Ovary (tissue), 7 donors: ENCODE measurements at regions not wholly inside any gene's neighbourhood (a gene's known extent, or its start where the extent isn't known, plus 50 kb on each side); places are given as distances from the start of the nearest gene placed in this dataset.

ENCODE experiments used
- DNase-seq, 5 donors: peaks; one replicate each; pipeline ENCODE4 v3.0.0-alpha.2; 2019 to 2020
- H3K27ac ChIP-seq, 2 donors: fragments of 200-600 bp; one replicate each; pipeline versions ENCODE4 v1.5.1 to v1.8.0; 2019 to 2022
- H3K27me3 ChIP-seq: fragments of 200-600 bp; one replicate; pipeline ENCODE4 v1.8.0; 2022
- H3K36me3 ChIP-seq: fragments of 200-600 bp; sonication (generic); one replicate; pipeline ENCODE4 v1.5.1; 2019
- H3K4me1 ChIP-seq: one replicate; pipeline ENCODE4 v1.8.1; 2013; ENCODE audit warnings: mild to moderate bottlenecking, moderate library complexity; ENCODE audit not compliant: insufficient read depth
- H3K4me3 ChIP-seq: fragments of 200-600 bp; sonication (generic); one replicate; pipeline ENCODE4 v1.5.1; 2017
- H3K9me3 ChIP-seq, 2 donors: fragments of 200-600 bp in 1 of 2; sonication (generic) in 1 of 2; one replicate each; pipeline versions ENCODE4 v1.5.1 to v1.8.1; 2013 to 2019; ENCODE audit warnings: mild to moderate bottlenecking in 1 of 2, moderate library complexity in 1 of 2
- CTCF ChIP-seq, 3 donors: fragments of 450-650 bp in 2 of 3; fragments of 200-600 bp in 1 of 3; IDR thresholded peaks; one replicate each; pipeline versions ENCODE4 v1.5.1 to v1.8.0; 2016 to 2022; ENCODE audit warnings: antibody characterized with exemption in 3 of 3, mild to moderate bottlenecking in 1 of 3
- EP300 ChIP-seq: sonication (generic); formaldehyde crosslinking; IDR thresholded peaks from one replicate; pipeline ENCODE4 v1.6.1; 2017; ENCODE audit warnings: antibody characterized with exemption
- POLR2A ChIP-seq: fragments of 450-650 bp; IDR thresholded peaks from one replicate; pipeline ENCODE4 v1.6.1; 2017; ENCODE audit warnings: antibody characterized with exemption, mild to moderate bottlenecking, moderate library complexity
- WGBS, 3 donors: extraction: QIAGEN DNeasy Blood & Tissue Kit in 1 of 3; methylation state at CpG; one replicate each; pipeline versions ENCODE4 v1.1.5 to v1.1.7; 2013 to 2017; 5-methylcytosine and 5-hydroxymethylcytosine counted together
- intact Hi-C, 4 donors: fragments of 100-400 bp; cut with DNase I; formaldehyde crosslinking; loops; one replicate each; pipeline versions ENCODE4 v1.11.0 to v1.15.1; 2022 to 2023
- donor health status: DM: no; HTN: no; CAD: no; lungs with moderate emphysema.
- donor health status: DM: no; HTN: no; CAD: no.
- donor health status: Bipolar disorder and iron deficiency.
- donor health status: DM: no; HTN: no; CAD: no.
- donor health status: DM: yes; HTN: yes; CAD: no.

GRCh38 chr10:132120200-132120599 is 54.5 kb downstream of the JAKMIP3 start:
- DNase-seq = peak in 1 of 5 donors; percentile 7
- H3K27me3 ChIP-seq = no peaks in the 10 kb centered on the region
- H3K27ac ChIP-seq = no peak overlapping the region
- no peaks in the 10 kb centered on the region for H3K9me3 ChIP-seq
- TF ChIP-seq CTCF (IDR thresholded peaks at IDR 0.05) = no peak
- TF ChIP-seq POLR2A = no peak
- H3K4me1 ChIP-seq = no peaks in the 10 kb centered on the region
- H3K4me3 ChIP-seq = no peak overlapping the region
- intact Hi-C loops = no loop called here
- 75 to 80% (median 79%) methylated on average over 7 of the region's 7 CpGs for WGBS, 3 donors
- H3K36me3 ChIP-seq = no peaks in the 10 kb centered on the region

- intact Hi-C loops = no loop called here
- no peaks in the 10 kb centered on the region for H3K9me3 ChIP-seq
- DNase-seq = peak in 1 of 5 donors; percentile 5
- 82 to 86% (median 83%) methylated on average over 25 of the region's 25 CpGs for WGBS, 3 donors
- H3K4me3 ChIP-seq = no peak overlapping the region
- no peaks in the 10 kb centered on the region for H3K4me1 ChIP-seq
- TF ChIP-seq EP300 = no peak
- no peak for TF ChIP-seq CTCF (IDR thresholded peaks at IDR 0.05)
- H3K27me3 ChIP-seq = no peaks in the 10 kb centered on the region
- no peak overlapping the region for H3K27ac ChIP-seq
- H3K36me3 ChIP-seq = no peaks in the 10 kb centered on the region
Measured at GRCh38 chr10:132120734-132121510, 55.2 kb downstream of the JAKMIP3 start.

- WGBS, 3 donors = 83 to 93% (median 92%) methylated on average over 12 of the region's 12 CpGs
- DNase-seq = peak in 1 of 5 donors; percentile 11
- intact Hi-C loops = no loop called here
Measured at GRCh38 chr10:132121511-132121830, 55.7 kb downstream of the JAKMIP3 start.

GRCh38 chr10:132122097-132122861 is 56.5 kb downstream of the JAKMIP3 start:
- no peak for TF ChIP-seq CTCF (IDR thresholded peaks at IDR 0.05)
- no peak for TF ChIP-seq EP300
- no peak for TF ChIP-seq POLR2A
- no peaks in the 10 kb centered on the region for H3K36me3 ChIP-seq
- DNase-seq = peak in 1 of 5 donors; percentile 7
- intact Hi-C loops = no loop called here
- no peak overlapping the region for H3K4me3 ChIP-seq
- 93 to 95% (median 94%) methylated on average over 12 to 20 of the region's 20 CpGs for WGBS, 3 donors
- no peaks in the 10 kb centered on the region for H3K9me3 ChIP-seq
- no peak overlapping the region for H3K27ac ChIP-seq
- no peaks in the 10 kb centered on the region for H3K4me1 ChIP-seq
- no peaks in the 10 kb centered on the region for H3K27me3 ChIP-seq

More at GRCh38 chr10:132121511-132121830, 55.7 kb downstream of the JAKMIP3 start:
- Histone ChIP-seq H3K9me3 (no peaks in the 10 kb centered on the region), H3K27me3 (no peaks in the 10 kb centered on the region), H3K27ac (no peak overlapping the region), H3K36me3 (no peaks in the 10 kb centered on the region), H3K4me3 (no peak overlapping the region), H3K4me1 (no peaks in the 10 kb centered on the region)
- TF ChIP-seq CTCF (IDR thresholded peaks at IDR 0.05) (no peak), EP300 (no peak), POLR2A (no peak)
